ENCODE measurements at regions not wholly inside any gene's neighbourhood (a gene's known extent, or its start where the extent isn't known, plus 50 kb on each side); places are given as distances from the start of the nearest gene placed in this dataset.

- H3K36me3 ChIP-seq = no peaks in the 10 kb centered on the region
- no peak overlapping the region for H3K4me3 ChIP-seq
- H3K27ac ChIP-seq (replicated peaks) = no peak overlapping the region
- no peaks in the 10 kb centered on the region for H3K9me3 ChIP-seq (replicated peaks)
- intact Hi-C loops (cut with micrococcal nuclease) = no loop called here
- no peak for DNase-seq
- no peaks in the 10 kb centered on the region for H3K27me3 ChIP-seq (ENCODE audit: low read depth)
- TF ChIP-seq CTCF (IDR thresholded peaks at IDR 0.05; ENCODE audit: borderline replicate concordance) = no peak
- no peaks in the 10 kb centered on the region for H3K4me1 ChIP-seq
These were observed 509.2 kb upstream of the SPHKAP start for GRCh38 chr2:228690681-228691080.

GRCh38 chr2:228689053-228689452 is 507.6 kb upstream of the SPHKAP start:
- Histone ChIP-seq H3K27me3 (ENCODE audit: low read depth) (no peaks in the 10 kb centered on the region), H3K36me3 (no peaks in the 10 kb centered on the region), H3K4me1 (no peaks in the 10 kb centered on the region), H3K27ac (replicated peaks) (no peak overlapping the region), H3K9me3 (replicated peaks) (no peaks in the 10 kb centered on the region), H3K4me3 (no peak overlapping the region)
- intact Hi-C loops (cut with micrococcal nuclease) = no loop called here
- TF ChIP-seq CTCF (IDR thresholded peaks at IDR 0.05; ENCODE audit: borderline replicate concordance) = no peak
- no peak for DNase-seq

GRCh38 chr2:228688007-228688645 is 506.6 kb upstream of the SPHKAP start:
- Histone ChIP-seq H3K4me3 (no peak overlapping the region), H3K9me3 (replicated peaks) (no peaks in the 10 kb centered on the region), H3K36me3 (no peaks in the 10 kb centered on the region), H3K27ac (replicated peaks) (no peak overlapping the region), H3K4me1 (no peaks in the 10 kb centered on the region), H3K27me3 (ENCODE audit: low read depth) (no peaks in the 10 kb centered on the region)
- intact Hi-C loops (cut with micrococcal nuclease) = no loop called here
- DNase-seq = no peak
- TF ChIP-seq CTCF (IDR thresholded peaks at IDR 0.05; ENCODE audit: borderline replicate concordance) = no peak

- no peak for TF ChIP-seq CTCF (IDR thresholded peaks at IDR 0.05; ENCODE audit: borderline replicate concordance)
These were observed 500.5 kb upstream of the SPHKAP start for GRCh38 chr2:228681979-228682378.

GRCh38 chr2:228681426-228681825 is 499.9 kb upstream of the SPHKAP start:
- DNase-seq = no peak
- Histone ChIP-seq H3K4me1 (no peaks in the 10 kb centered on the region), H3K9me3 (replicated peaks) (no peaks in the 10 kb centered on the region), H3K4me3 (no peak overlapping the region), H3K27me3 (ENCODE audit: low read depth) (no peaks in the 10 kb centered on the region), H3K27ac (replicated peaks) (no peak overlapping the region), H3K36me3 (no peaks in the 10 kb centered on the region)
- TF ChIP-seq CTCF (IDR thresholded peaks at IDR 0.05; ENCODE audit: borderline replicate concordance) = peak; percentile 61
- intact Hi-C loops (cut with micrococcal nuclease) = no loop called here

More at GRCh38 chr2:228681979-228682378, 500.5 kb upstream of the SPHKAP start:
- Histone ChIP-seq H3K4me3 (no peak overlapping the region), H3K27me3 (ENCODE audit: low read depth) (no peaks in the 10 kb centered on the region), H3K4me1 (no peaks in the 10 kb centered on the region), H3K36me3 (no peaks in the 10 kb centered on the region), H3K9me3 (replicated peaks) (no peaks in the 10 kb centered on the region), H3K27ac (replicated peaks) (no peak overlapping the region)
- intact Hi-C loops (cut with micrococcal nuclease) = no loop called here
- no peak for DNase-seq

Measured in left ventricle myocardium inferior (tissue), 1 donor.